ENCODE measurements at regions not wholly inside any gene's neighbourhood (a gene's known extent, or its start where the extent isn't known, plus 50 kb on each side); places are given as distances from the start of the nearest gene placed in this dataset.

GRCh38 chr1:232445361-232446106 is 184.4 kb downstream of the SIPA1L2 start:
- DNase-seq (ENCODE audit: low spot score) = no peak

- no peak for DNase-seq (ENCODE audit: low spot score)
Measured at GRCh38 chr1:232443372-232443771, 186.6 kb downstream of the SIPA1L2 start.

- DNase-seq (ENCODE audit: low spot score) = no peak
Measured at GRCh38 chr1:232441036-232441411, 188.9 kb downstream of the SIPA1L2 start.

- DNase-seq (ENCODE audit: low spot score) = no peak
Measured at GRCh38 chr1:232440325-232441035, 189.5 kb downstream of the SIPA1L2 start.

GRCh38 chr1:232439011-232439410 is 190.9 kb downstream of the SIPA1L2 start:
- no peak for DNase-seq (ENCODE audit: low spot score)

GRCh38 chr1:232438476-232438875 is 191.5 kb downstream of the SIPA1L2 start:
- DNase-seq (ENCODE audit: low spot score) = no peak

GRCh38 chr1:232437510-232437909 is 192.4 kb downstream of the SIPA1L2 start:
- DNase-seq (ENCODE audit: low spot score) = no peak

- no peak for DNase-seq (ENCODE audit: low spot score)
Measured at GRCh38 chr1:232435729-232436128, 194.2 kb downstream of the SIPA1L2 start.

GRCh38 chr1:232432313-232432712 is 197.6 kb downstream of the SIPA1L2 start:
- DNase-seq (ENCODE audit: low spot score) = no peak

GRCh38 chr1:232431748-232432147 is 198.2 kb downstream of the SIPA1L2 start:
- DNase-seq (ENCODE audit: low spot score) = no peak

- no peak for DNase-seq (ENCODE audit: low spot score)
Measured at GRCh38 chr1:232431326-232431725, 198.6 kb downstream of the SIPA1L2 start.

GRCh38 chr1:232430467-232430866 is 199.5 kb downstream of the SIPA1L2 start:
- no peak for DNase-seq (ENCODE audit: low spot score)

GRCh38 chr1:232428786-232429530 is 201.0 kb downstream of the SIPA1L2 start:
- DNase-seq (ENCODE audit: low spot score) = peak; percentile 35

GRCh38 chr1:232428036-232428645 is 201.8 kb downstream of the SIPA1L2 start:
- no peak for DNase-seq (ENCODE audit: low spot score)

GRCh38 chr1:232426801-232427200 is 203.1 kb downstream of the SIPA1L2 start:
- DNase-seq (ENCODE audit: low spot score) = no peak

GRCh38 chr1:232425421-232425820 is 204.5 kb downstream of the SIPA1L2 start:
- no peak for DNase-seq (ENCODE audit: low spot score)

- no peak for DNase-seq (ENCODE audit: low spot score)
Measured at GRCh38 chr1:232423591-232423990, 206.3 kb downstream of the SIPA1L2 start.

GRCh38 chr1:232422898-232423297 is 207.0 kb downstream of the SIPA1L2 start:
- no peak for DNase-seq (ENCODE audit: low spot score)

- no peak for DNase-seq (ENCODE audit: low spot score)
Measured at GRCh38 chr1:232422098-232422497, 207.8 kb downstream of the SIPA1L2 start.

- DNase-seq (ENCODE audit: low spot score) = no peak
Measured at GRCh38 chr1:232421143-232421796, 208.7 kb downstream of the SIPA1L2 start.

- no peak for DNase-seq (ENCODE audit: low spot score)
Measured at GRCh38 chr1:232417636-232418248, 212.2 kb downstream of the SIPA1L2 start.
